Chondrocyte (in vitro differentiated cells): ENCODE measurements at regions not wholly inside any gene's neighbourhood (a gene's known extent, or its start where the extent isn't known, plus 50 kb on each side); places are given as distances from the start of the nearest gene placed in this dataset.
"Not testable (repeated sequence)": the region's sequence is repeated elsewhere in the genome, so short reads cannot be mapped to it uniquely, and the experiment has no call there.

Experiments
- DNase-seq: peaks from one replicate; pipeline ENCODE4 v3.0.0; 2021; ENCODE audit warnings: mixed read lengths, low spot score
- H3K27ac Mint-ChIP-seq: one replicate; pipeline ENCODE4 v1.8.0; 2021; ENCODE audit warnings: mild to moderate bottlenecking, moderate library complexity, mixed read lengths; ENCODE audit not compliant: unreplicated experiment
- H3K27me3 Mint-ChIP-seq: 2 replicates; pipeline ENCODE4 v1.8.0; 2021; ENCODE audit warnings: low read depth, mixed read lengths
- H3K36me3 Mint-ChIP-seq: 2 replicates; pipeline ENCODE4 v1.8.0; 2021; ENCODE audit warnings: low read depth, mixed read lengths
- H3K4me1 Mint-ChIP-seq: 2 replicates; pipeline ENCODE4 v1.8.0; 2021; ENCODE audit warnings: low read depth, mild to moderate bottlenecking, mixed read lengths
- H3K4me3 Mint-ChIP-seq: one replicate; pipeline ENCODE4 v1.8.0; 2021; ENCODE audit warnings: mild to moderate bottlenecking, moderate library complexity, mixed read lengths; ENCODE audit not compliant: unreplicated experiment
- H3K9me3 Mint-ChIP-seq: 2 replicates; pipeline ENCODE4 v1.8.0; 2021; ENCODE audit warnings: low read depth, mixed read lengths
- TF ChIP-seq, protein P1 (sequence below): fragments of 200-600 bp; sonication (generic); IDR thresholded peaks from 2 replicates; pipeline ENCODE4 v1.5.0; 2021; ENCODE audit warnings: antibody characterized with exemption, mild to moderate bottlenecking, moderate library complexity

DNA sequence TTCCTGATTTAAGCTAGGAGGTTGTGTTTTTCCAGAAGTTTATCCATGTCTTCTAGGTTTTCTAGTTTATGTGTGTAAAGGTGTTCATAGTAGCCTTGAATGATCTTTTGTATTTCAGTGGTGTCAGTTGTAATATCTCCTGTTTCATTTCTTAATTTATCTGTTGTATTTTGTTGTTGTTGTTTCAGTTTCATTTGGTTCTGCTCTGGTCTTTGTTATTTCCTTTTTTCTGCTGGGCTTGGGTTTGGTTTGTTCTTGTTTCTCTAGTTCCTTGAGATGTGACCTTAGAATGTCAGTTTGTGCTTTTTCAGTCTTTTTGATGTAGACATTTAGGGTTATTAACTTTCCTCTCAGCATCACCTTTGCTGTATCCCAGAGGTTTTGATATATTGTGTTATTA, 62.8 kb downstream of the SCP2D1 start:
- H3K9me3 Mint-ChIP-seq: peaks cover 36% of the 10 kb centered on the region
- H3K27me3 Mint-ChIP-seq, H3K36me3 Mint-ChIP-seq, H3K27ac Mint-ChIP-seq, DNase-seq, H3K4me1 Mint-ChIP-seq, H3K4me3 Mint-ChIP-seq: not testable (repeated sequence)

DNA sequence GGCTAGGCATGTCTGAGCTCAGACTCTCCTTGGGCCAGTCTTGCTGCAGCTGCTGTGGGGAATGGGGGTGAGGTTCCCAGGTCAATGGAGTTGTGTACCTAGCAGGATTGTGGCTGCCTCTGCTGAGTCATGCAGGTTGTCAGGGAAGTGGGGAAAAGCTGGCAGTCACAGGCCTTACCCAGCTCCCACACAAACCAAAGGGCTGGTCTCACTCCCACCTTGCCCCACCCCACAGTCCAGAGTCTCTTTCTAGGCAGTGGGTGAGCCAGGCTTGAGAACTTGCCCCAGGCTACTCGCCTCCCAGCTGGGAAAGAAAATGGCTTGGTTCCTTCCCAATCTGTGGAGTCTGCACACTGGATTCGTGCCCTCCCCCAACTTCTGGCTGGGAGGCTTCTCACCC, 65.7 kb downstream of the SCP2D1 start:
- TF ChIP-seq, protein P1, sequence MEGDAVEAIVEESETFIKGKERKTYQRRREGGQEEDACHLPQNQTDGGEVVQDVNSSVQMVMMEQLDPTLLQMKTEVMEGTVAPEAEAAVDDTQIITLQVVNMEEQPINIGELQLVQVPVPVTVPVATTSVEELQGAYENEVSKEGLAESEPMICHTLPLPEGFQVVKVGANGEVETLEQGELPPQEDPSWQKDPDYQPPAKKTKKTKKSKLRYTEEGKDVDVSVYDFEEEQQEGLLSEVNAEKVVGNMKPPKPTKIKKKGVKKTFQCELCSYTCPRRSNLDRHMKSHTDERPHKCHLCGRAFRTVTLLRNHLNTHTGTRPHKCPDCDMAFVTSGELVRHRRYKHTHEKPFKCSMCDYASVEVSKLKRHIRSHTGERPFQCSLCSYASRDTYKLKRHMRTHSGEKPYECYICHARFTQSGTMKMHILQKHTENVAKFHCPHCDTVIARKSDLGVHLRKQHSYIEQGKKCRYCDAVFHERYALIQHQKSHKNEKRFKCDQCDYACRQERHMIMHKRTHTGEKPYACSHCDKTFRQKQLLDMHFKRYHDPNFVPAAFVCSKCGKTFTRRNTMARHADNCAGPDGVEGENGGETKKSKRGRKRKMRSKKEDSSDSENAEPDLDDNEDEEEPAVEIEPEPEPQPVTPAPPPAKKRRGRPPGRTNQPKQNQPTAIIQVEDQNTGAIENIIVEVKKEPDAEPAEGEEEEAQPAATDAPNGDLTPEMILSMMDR: no peak
- Mint-ChIP-seq H3K27ac (no peak overlapping the region), H3K4me1 (no peaks in the 10 kb centered on the region), H3K9me3 (peaks cover 28% of the 10 kb centered on the region), H3K27me3 (peaks cover 4% of the 10 kb centered on the region), H3K36me3 (no peaks in the 10 kb centered on the region), H3K4me3 (no peak overlapping the region)
- no peak for DNase-seq

DNA sequence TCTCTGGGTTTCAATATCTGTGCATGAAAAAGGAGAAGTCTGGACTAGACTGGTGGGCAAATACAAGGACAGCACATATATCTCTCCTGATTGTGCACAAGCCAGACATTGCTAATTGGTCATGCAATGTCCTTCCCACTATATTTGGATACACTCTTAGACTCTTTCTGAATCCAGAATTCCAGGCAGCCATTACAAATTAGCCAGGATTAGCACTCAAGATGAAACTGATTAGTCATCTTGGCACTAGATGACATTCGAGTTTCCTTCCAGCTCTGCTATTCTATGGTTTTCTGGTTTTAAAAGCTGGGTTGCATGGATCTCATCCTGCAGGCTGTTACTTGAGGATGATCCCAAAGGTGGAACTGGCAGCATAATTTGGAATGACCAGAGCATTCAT, 73.2 kb downstream of the SCP2D1 start:
- H3K9me3 Mint-ChIP-seq: peaks cover 11% of the 10 kb centered on the region
- no peaks in the 10 kb centered on the region for H3K4me1 Mint-ChIP-seq
- H3K27me3 Mint-ChIP-seq: no peaks in the 10 kb centered on the region
- no peak overlapping the region for H3K27ac Mint-ChIP-seq
- TF ChIP-seq, protein P1: no peak
- no peak overlapping the region for H3K4me3 Mint-ChIP-seq
- no peaks in the 10 kb centered on the region for H3K36me3 Mint-ChIP-seq
- DNase-seq: no peak

DNA sequence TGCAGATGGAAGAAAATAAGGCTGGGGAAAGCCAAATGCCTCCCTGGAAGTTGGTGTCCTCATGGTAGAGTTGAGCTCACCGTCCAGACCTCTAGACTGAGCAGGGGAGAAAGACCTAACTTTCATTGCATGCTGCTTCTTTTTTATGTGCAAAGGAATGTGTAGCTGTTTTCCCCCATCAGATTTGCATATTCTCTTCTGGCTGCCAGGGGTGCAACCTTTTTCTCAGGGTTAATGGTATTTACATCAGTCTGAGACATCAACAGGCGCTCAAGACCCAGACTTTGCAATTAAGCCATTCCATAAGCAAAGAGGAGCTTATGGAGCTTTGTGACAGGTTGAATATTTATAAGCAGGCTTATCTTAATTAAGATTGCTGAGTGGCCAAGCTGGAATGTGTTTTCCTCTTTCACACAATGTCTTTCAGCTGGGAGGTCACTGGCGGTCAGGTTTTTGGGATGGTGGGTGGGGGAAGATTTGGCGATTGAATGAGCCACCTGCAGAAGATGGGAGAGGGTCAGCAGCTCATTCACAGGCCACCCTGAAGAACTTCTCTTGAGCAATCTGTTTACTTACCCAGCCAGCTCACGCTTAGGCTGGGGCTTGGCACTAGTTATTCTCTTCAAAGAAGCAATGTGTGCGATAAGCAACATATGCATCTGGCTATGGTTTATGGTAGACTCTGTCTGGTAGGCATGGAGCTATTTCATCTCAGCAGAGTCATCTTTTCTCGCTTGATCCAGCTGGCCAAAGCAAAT, 88.6 kb downstream of the SCP2D1 start:
- Mint-ChIP-seq H3K4me3 (no peak overlapping the region), H3K4me1 (no peaks in the 10 kb centered on the region), H3K27ac (no peak overlapping the region)

DNA sequence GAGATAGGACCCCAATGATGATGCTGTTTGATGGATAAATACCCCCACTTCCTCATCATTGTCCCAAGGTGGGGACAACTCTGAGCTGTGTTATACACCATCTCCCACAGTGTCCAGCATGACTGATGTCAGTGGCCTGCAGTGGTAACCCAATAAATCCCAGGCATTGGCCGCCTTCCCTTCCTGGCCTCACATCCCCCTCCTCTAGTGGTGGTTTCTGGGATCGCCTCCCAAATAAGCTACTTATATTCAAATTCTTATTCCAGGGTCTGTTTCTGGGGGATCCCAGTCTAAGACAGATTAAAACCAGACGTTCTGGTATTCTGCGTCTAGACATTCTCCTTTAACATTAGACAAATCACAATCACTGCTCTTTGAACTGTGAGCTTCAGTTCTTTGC, 90.6 kb downstream of the SCP2D1 start:
- Mint-ChIP-seq H3K4me1 (no peaks in the 10 kb centered on the region), H3K9me3 (peaks cover 5% of the 10 kb centered on the region), H3K36me3 (no peaks in the 10 kb centered on the region), H3K27ac (no peak overlapping the region), H3K27me3 (peaks cover 8% of the 10 kb centered on the region), H3K4me3 (no peak overlapping the region)
- TF ChIP-seq, protein P1: no peak
- DNase-seq: no peak

More for the DNA sequence above, 88.6 kb downstream of the SCP2D1 start:
- Mint-ChIP-seq H3K9me3 (peaks cover 5% of the 10 kb centered on the region), H3K36me3 (no peaks in the 10 kb centered on the region), H3K27me3 (peaks cover 10% of the 10 kb centered on the region)
- TF ChIP-seq, protein P1: no peak
- no peak for DNase-seq

DNA sequence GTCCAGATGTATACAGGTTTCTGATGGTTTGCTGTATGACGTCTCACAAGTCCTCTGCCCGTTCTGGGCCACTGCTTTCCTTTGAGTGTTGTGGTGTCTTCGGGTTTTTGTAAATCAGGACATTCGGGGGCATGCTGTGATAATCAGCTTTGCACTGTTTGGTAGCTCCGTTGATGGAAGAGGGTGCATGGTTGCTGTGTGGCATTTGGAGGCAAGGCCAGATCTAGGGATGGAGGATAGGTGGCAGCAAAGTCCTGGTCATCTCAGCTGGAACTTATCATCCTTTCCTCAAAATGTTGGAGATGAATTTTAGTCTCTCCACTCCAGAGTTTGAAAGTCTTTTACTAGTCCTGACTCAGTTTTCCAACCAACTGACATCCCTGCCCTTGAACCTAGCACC, 91.0 kb downstream of the SCP2D1 start:
- H3K4me3 Mint-ChIP-seq: no peak overlapping the region
- no peaks in the 10 kb centered on the region for H3K36me3 Mint-ChIP-seq
- H3K4me1 Mint-ChIP-seq: no peaks in the 10 kb centered on the region
- no peak overlapping the region for H3K27ac Mint-ChIP-seq
- H3K9me3 Mint-ChIP-seq: peaks cover 5% of the 10 kb centered on the region
- no peak for DNase-seq
- TF ChIP-seq, protein P1: no peak
- peaks cover 8% of the 10 kb centered on the region for H3K27me3 Mint-ChIP-seq
